ENCODE measurements at regions not wholly inside any gene's neighbourhood (a gene's known extent, or its start where the extent isn't known, plus 50 kb on each side); places are given as distances from the start of the nearest gene placed in this dataset.

- H3K9ac ChIP-seq (ENCODE audit: low read length), result no peak overlapping the region
These were observed 314.6 kb upstream of the PDE3A start for GRCh38 chr12:20053782-20054181.

More at GRCh38 chr12:20053782-20054181, 314.6 kb upstream of the PDE3A start:
- Histone ChIP-seq H3K4me3 (replicated peaks in 1 of 2; ENCODE audit: low read depth in 1 of 2, low read length in 2 of 2) (no peak overlapping the region), H4K20me1 (ENCODE audit: insufficient read depth) (no peaks in the 10 kb centered on the region), H3K27ac (ENCODE audit: low read depth, low read length) (no peak overlapping the region), H3K4me2 (ENCODE audit: low read length) (no peak overlapping the region), H2AFZ (ENCODE audit: low read depth, low read length, poor library complexity, severe bottlenecking) (no peak overlapping the region), H3K27me3 (ENCODE audit: insufficient read depth, low read length) (no peaks in the 10 kb centered on the region), H3K36me3 (ENCODE audit: control insufficient read depth in 1 of 2, insufficient read depth in 2 of 2, low read length in 2 of 2) (no peaks in the 10 kb centered on the region), H3K4me1 (ENCODE audit: control insufficient read depth in 1 of 2, insufficient read depth in 2 of 2, low read length in 2 of 2) (no peaks in the 10 kb centered on the region), H3K9me2 (ENCODE audit: insufficient read depth) (no peaks in the 10 kb centered on the region), H3K79me2 (ENCODE audit: insufficient read depth, low read length) (no peaks in the 10 kb centered on the region), H3K9me3 (ENCODE audit: control insufficient read depth in 1 of 2, insufficient read depth in 1 of 2, low read depth in 1 of 2, low read length in 2 of 2) (no peaks in the 10 kb centered on the region)
- CTCF ChIA-PET, result no interaction called here
- RAD21 ChIA-PET (ENCODE audit: low non-redundant PET in 1 of 2, low total read pairs in 2 of 2, uncharacterized antibody in 2 of 2, unreplicated experiment in 2 of 2), result no interaction called here
- ATAC-seq (no peak), DNase-seq (ENCODE audit: low read depth, low spot score) (no peak)
- BruUV-seq (replicated peaks), result no TSS peak
- POLR2A ChIA-PET, result no interaction called here
- intact Hi-C loops (cut with micrococcal nuclease), result no loop called here
- TF ChIP-seq FOSL1 (IDR thresholded peaks at IDR 0.05; ENCODE audit: low read depth) (no peak), EGR1 (IDR thresholded peaks at IDR 0.05; ENCODE audit: low read depth) (no peak), REST (IDR thresholded peaks at IDR 0.05; ENCODE audit: low read depth) (no peak), JUND (IDR thresholded peaks at IDR 0.05) (no peak), ZBTB33 (IDR thresholded peaks at IDR 0.05; ENCODE audit: extremely low read depth, insufficient replicate concordance, low read length) (no peak), SIN3A (IDR thresholded peaks at IDR 0.05; ENCODE audit: low read depth) (no peak)
